Astrocyte (in vitro differentiated cells and primary cell): ENCODE measurements at regions not wholly inside any gene's neighbourhood (a gene's known extent, or its start where the extent isn't known, plus 50 kb on each side); places are given as distances from the start of the nearest gene placed in this dataset.

ENCODE experiments used
- DNase-seq: peaks from one replicate; pipeline ENCODE4 v3.0.0-alpha.2; 2010; ENCODE audit warnings: low read depth
- FAIRE-seq: peaks from 2 replicates; lab custom pipeline; 2011; peaks lifted over from hg19 to GRCh38; lab: Jason Lieb, UNC
- H2AFZ ChIP-seq: 2 replicates; pipeline ENCODE4 v1.6.0; 2012; ENCODE audit warnings: low read depth, low read length, inconsistent platforms
- H3K27ac ChIP-seq: 2 replicates; pipeline ENCODE4 v1.5.1; 2011; ENCODE audit warnings: low read depth, low read length, inconsistent platforms
- H3K27me3 ChIP-seq: 2 replicates; pipeline ENCODE4 v1.6.0; 2011; ENCODE audit warnings: low read length, inconsistent platforms; ENCODE audit not compliant: insufficient read depth
- H3K36me3 ChIP-seq: 2 replicates; pipeline ENCODE4 v1.5.1; 2011; ENCODE audit warnings: low read length, inconsistent platforms; ENCODE audit not compliant: insufficient read depth
- H3K4me1 ChIP-seq: 2 replicates; pipeline ENCODE4 v1.5.1; 2011; ENCODE audit warnings: low read length, inconsistent platforms; ENCODE audit not compliant: insufficient read depth
- H3K4me2 ChIP-seq: 2 replicates; pipeline ENCODE4 v1.6.0; 2012; ENCODE audit warnings: low read length, inconsistent platforms
- H3K4me3 ChIP-seq: 2 replicates; pipeline ENCODE4 v1.5.1; 2011; ENCODE audit warnings: low read depth, mild to moderate bottlenecking, low read length, inconsistent platforms; ENCODE audit not compliant: insufficient read depth
- H3K79me2 ChIP-seq: 2 replicates; pipeline ENCODE4 v1.6.0; 2012; ENCODE audit warnings: mild to moderate bottlenecking, low read length, inconsistent platforms; ENCODE audit not compliant: insufficient read depth
- H3K9ac ChIP-seq: 2 replicates; pipeline ENCODE4 v1.6.0; 2012; ENCODE audit warnings: mild to moderate bottlenecking, low read length, inconsistent platforms
- H3K9me3 ChIP-seq: 2 replicates; pipeline ENCODE4 v1.5.1; 2012; ENCODE audit warnings: low read depth, mild to moderate bottlenecking, low read length, inconsistent platforms; ENCODE audit not compliant: insufficient read depth
- H4K20me1 ChIP-seq: 2 replicates; pipeline ENCODE4 v1.6.0; 2012; ENCODE audit warnings: low read length, inconsistent platforms; ENCODE audit not compliant: insufficient read depth
- H3K27ac Mint-ChIP-seq: one replicate; pipeline ENCODE4 v1.8.0; 2021; ENCODE audit warnings: mild to moderate bottlenecking, mixed read lengths; ENCODE audit not compliant: unreplicated experiment
- H3K27me3 Mint-ChIP-seq: one replicate; pipeline ENCODE4 v1.8.0; 2021; ENCODE audit warnings: low read depth, mixed read lengths; ENCODE audit not compliant: unreplicated experiment
- H3K36me3 Mint-ChIP-seq: one replicate; pipeline ENCODE4 v1.8.0; 2021; ENCODE audit warnings: low read depth, mixed read lengths; ENCODE audit not compliant: unreplicated experiment
- H3K4me1 Mint-ChIP-seq: one replicate; pipeline ENCODE4 v1.8.0; 2021; ENCODE audit warnings: low read depth, mixed read lengths; ENCODE audit not compliant: unreplicated experiment
- H3K4me3 Mint-ChIP-seq: one replicate; pipeline ENCODE4 v1.8.0; 2021; ENCODE audit warnings: mild to moderate bottlenecking, moderate library complexity, mixed read lengths; ENCODE audit not compliant: unreplicated experiment
- H3K9me3 Mint-ChIP-seq: one replicate; pipeline ENCODE4 v1.8.0; 2021; ENCODE audit warnings: mild to moderate bottlenecking, mixed read lengths; ENCODE audit not compliant: unreplicated experiment
- CTCF ChIP-seq: IDR thresholded peaks from 2 replicates; pipeline ENCODE4 v1.5.1; 2011; ENCODE audit warnings: low read depth, mild to moderate bottlenecking, inconsistent platforms, low read length, moderate library complexity; ENCODE audit not compliant: insufficient read depth
- EZH2 ChIP-seq: IDR thresholded peaks from 2 replicates; pipeline ENCODE4 v1.6.1; 2012; ENCODE audit warnings: mild to moderate bottlenecking, low read length, inconsistent platforms; ENCODE audit not compliant: insufficient read depth

GRCh38 chrX:25928316-25928715, 209.8 kb upstream of the MAGEB18 start:
- Mint-ChIP-seq H3K27me3 (no peaks in the 10 kb centered on the region), H3K9me3 (no peaks in the 10 kb centered on the region), H3K27ac (no peak overlapping the region), H3K36me3 (no peaks in the 10 kb centered on the region), H3K4me3 (no peak overlapping the region), H3K4me1 (no peaks in the 10 kb centered on the region)
- FAIRE-seq (no peak), DNase-seq (no peak)
- Histone ChIP-seq H3K4me3 (no peak overlapping the region), H3K79me2 (no peaks in the 10 kb centered on the region), H3K4me1 (no peaks in the 10 kb centered on the region), H3K9ac (no peak overlapping the region), H3K27ac (no peak overlapping the region), H3K27me3 (no peaks in the 10 kb centered on the region), H3K4me2 (no peak overlapping the region), H3K9me3 (no peaks in the 10 kb centered on the region), H4K20me1 (no peaks in the 10 kb centered on the region), H3K36me3 (no peaks in the 10 kb centered on the region), H2AFZ (no peak overlapping the region)
- TF ChIP-seq CTCF: no peak
- TF ChIP-seq EZH2: no peak

- Mint-ChIP-seq H3K4me3 (no peak overlapping the region), H3K27ac (no peak overlapping the region), H3K9me3 (no peaks in the 10 kb centered on the region), H3K36me3 (no peaks in the 10 kb centered on the region), H3K4me1 (peaks cover 8% of the 10 kb centered on the region), H3K27me3 (no peaks in the 10 kb centered on the region)
- peak; percentile 97 for FAIRE-seq
- H3K9ac ChIP-seq: no peak overlapping the region
- H3K27ac ChIP-seq: peak overlapping the region; percentile 46
- H3K4me2 ChIP-seq: no peak overlapping the region
- peaks cover 4% of the 10 kb centered on the region for H3K4me1 ChIP-seq
- peak; percentile 16 for DNase-seq
- H3K36me3 ChIP-seq: no peaks in the 10 kb centered on the region
- H3K27me3 ChIP-seq: no peaks in the 10 kb centered on the region
- H4K20me1 ChIP-seq: no peaks in the 10 kb centered on the region
- H3K4me3 ChIP-seq: no peak overlapping the region
- H3K9me3 ChIP-seq: no peaks in the 10 kb centered on the region
- H2AFZ ChIP-seq: no peak overlapping the region
- TF ChIP-seq EZH2 (no peak), CTCF (no peak)
- H3K79me2 ChIP-seq: no peaks in the 10 kb centered on the region
These were observed 197.1 kb upstream of the MAGEB18 start for GRCh38 chrX:25941087-25941486.

- peak; percentile 0 for DNase-seq
- peak; percentile 70 for FAIRE-seq
- peak overlapping the region; percentile 46 for H3K27ac ChIP-seq
These were observed 196.4 kb upstream of the MAGEB18 start for GRCh38 chrX:25941559-25942250.

More at GRCh38 chrX:25941559-25942250, 196.4 kb upstream of the MAGEB18 start:
- Mint-ChIP-seq H3K27me3 (no peaks in the 10 kb centered on the region), H3K4me3 (no peak overlapping the region), H3K27ac (no peak overlapping the region), H3K9me3 (no peaks in the 10 kb centered on the region), H3K36me3 (no peaks in the 10 kb centered on the region), H3K4me1 (peaks cover 8% of the 10 kb centered on the region)
- Histone ChIP-seq H3K4me3 (no peak overlapping the region), H3K36me3 (no peaks in the 10 kb centered on the region), H2AFZ (no peak overlapping the region), H3K79me2 (no peaks in the 10 kb centered on the region), H3K4me2 (peak overlapping the region; percentile 36), H3K9me3 (no peaks in the 10 kb centered on the region), H3K9ac (no peak overlapping the region), H4K20me1 (no peaks in the 10 kb centered on the region), H3K27me3 (no peaks in the 10 kb centered on the region), H3K4me1 (peaks cover 4% of the 10 kb centered on the region)
- TF ChIP-seq EZH2 (no peak), CTCF (no peak)
